ENCODE measurements at regions not wholly inside any gene's neighbourhood (a gene's known extent, or its start where the extent isn't known, plus 50 kb on each side); places are given as distances from the start of the nearest gene placed in this dataset.

DNA sequence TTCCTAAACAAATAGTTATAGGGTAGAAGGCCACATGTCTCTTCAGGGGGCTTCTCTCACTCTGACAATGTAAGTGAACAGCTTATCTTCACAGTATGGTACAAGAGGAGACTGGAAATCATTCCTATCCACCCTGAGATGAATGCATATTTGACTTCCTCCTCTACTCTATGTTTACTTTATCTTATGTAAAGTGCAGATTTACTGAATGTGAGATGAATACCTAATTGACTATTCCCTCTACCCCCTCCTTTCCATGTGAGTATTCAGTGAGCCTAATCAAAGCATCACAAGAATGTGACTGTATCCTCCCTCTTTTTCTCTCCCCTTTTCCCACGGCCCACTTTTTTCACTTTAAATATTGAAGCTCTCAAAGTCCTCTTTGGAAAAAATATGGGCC, 132.5 kb downstream of the BACH1 start:
- ChIA-PET POLR2A (interaction anchor here (0.6 to 0.8 kb wide), 2 partner anchors 51 to 136 kb away, joined by 3 to 6 read pairs; no protein-coding TSS in a partner anchor), SMC1A (ENCODE audit: uncharacterized antibody, unreplicated experiment) (interaction anchor here (0.7 kb wide), 1 partner anchor 418 kb away, joined by 3 read pairs; no protein-coding TSS in a partner anchor), CTCF (no interaction called here), RAD21 (ENCODE audit: unreplicated experiment) (no interaction called here)
- no peak overlapping the region for H3K4me2 ChIP-seq (ENCODE audit: control insufficient read depth, insufficient read depth)
- no peaks in the 10 kb centered on the region for H3K27me3 ChIP-seq (replicated peaks in 1 of 2; ENCODE audit: control insufficient read depth in 2 of 2, insufficient read depth in 2 of 2, low read length in 1 of 2)
- H3K9me3 ChIP-seq (replicated peaks; ENCODE audit: control insufficient read depth, insufficient read depth, low read length), result no peaks in the 10 kb centered on the region
- 100% methylated on average over 1 of the region's 1 CpG for WGBS (ENCODE audit: insufficient coverage, insufficient replicate concordance, low lambda C conversion rate, missing lambda C conversion rate)
- H2AFZ ChIP-seq (ENCODE audit: control insufficient read depth, low read depth, low read length), result no peak overlapping the region
- in situ Hi-C loops (cut with MboI) (no loop called here), intact Hi-C loops (cut with micrococcal nuclease; ENCODE audit: unreplicated experiment) (no loop called here)
- no peaks in the 10 kb centered on the region for H3K36me3 ChIP-seq (ENCODE audit: control insufficient read depth in 2 of 2, insufficient read depth in 2 of 2, low read length in 1 of 2)
- DNase-seq (ENCODE audit: low read depth, low spot score) (no peak), FAIRE-seq (no peak), ATAC-seq (no peak)
- no peaks in the 10 kb centered on the region for H3K4me1 ChIP-seq (ENCODE audit: control insufficient read depth, insufficient read depth, low read length)
- H4K20me1 ChIP-seq (ENCODE audit: control insufficient read depth, insufficient read depth), result no peaks in the 10 kb centered on the region
- no peaks in the 10 kb centered on the region for H3K79me2 ChIP-seq (ENCODE audit: control insufficient read depth, insufficient read depth, low read length)
- H3K27ac ChIP-seq (ENCODE audit: control insufficient read depth, insufficient read depth), result no peak overlapping the region
- no peak overlapping the region for H3K9ac ChIP-seq (ENCODE audit: control insufficient read depth, insufficient read depth, low read length)
- BruUV-seq (replicated peaks), result no TSS peak
- TF ChIP-seq TCF12 (IDR thresholded peaks at IDR 0.05; ENCODE audit: low read depth, low read length) (no peak), CREM (IDR thresholded peaks at IDR 0.05; ENCODE audit: low read depth) (no peak)
- no peak overlapping the region for H3K4me3 ChIP-seq

DNA sequence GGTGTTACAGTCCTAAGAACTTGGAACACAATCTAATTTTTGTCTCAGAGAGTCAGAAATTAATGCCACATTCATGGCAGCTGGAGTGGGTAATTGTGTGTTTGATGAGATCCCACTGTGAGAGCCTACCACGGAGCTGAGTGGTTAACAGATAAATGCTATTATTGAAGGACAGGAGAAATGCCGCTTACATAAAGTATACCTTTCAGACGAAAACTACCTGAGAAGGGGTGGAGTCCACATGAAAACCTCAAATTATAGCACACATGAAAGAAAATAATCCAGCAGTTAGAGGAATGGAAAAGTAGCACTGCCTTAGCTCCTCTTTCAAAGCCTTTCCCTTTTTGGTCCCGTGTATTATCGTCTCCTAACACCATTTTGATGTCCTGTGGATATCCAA, 133.0 kb downstream of the BACH1 start:
- Histone ChIP-seq H4K20me1 (ENCODE audit: control insufficient read depth, insufficient read depth) (no peaks in the 10 kb centered on the region), H3K27ac (ENCODE audit: control insufficient read depth, insufficient read depth) (no peak overlapping the region), H3K9me3 (replicated peaks; ENCODE audit: control insufficient read depth, insufficient read depth, low read length) (no peaks in the 10 kb centered on the region), H3K4me3 (no peak overlapping the region), H3K27me3 (replicated peaks in 1 of 2; ENCODE audit: control insufficient read depth in 2 of 2, insufficient read depth in 2 of 2, low read length in 1 of 2) (no peaks in the 10 kb centered on the region), H3K4me1 (ENCODE audit: control insufficient read depth, insufficient read depth, low read length) (no peaks in the 10 kb centered on the region), H3K9ac (ENCODE audit: control insufficient read depth, insufficient read depth, low read length) (no peak overlapping the region), H3K4me2 (ENCODE audit: control insufficient read depth, insufficient read depth) (no peak overlapping the region), H3K36me3 (ENCODE audit: control insufficient read depth in 2 of 2, insufficient read depth in 2 of 2, low read length in 1 of 2) (no peaks in the 10 kb centered on the region), H3K79me2 (ENCODE audit: control insufficient read depth, insufficient read depth, low read length) (no peaks in the 10 kb centered on the region), H2AFZ (ENCODE audit: control insufficient read depth, low read depth, low read length) (no peak overlapping the region)
- in situ Hi-C loops (cut with MboI), result no loop called here
- intact Hi-C loops (cut with micrococcal nuclease; ENCODE audit: unreplicated experiment), result no loop called here
- no peak for DNase-seq (ENCODE audit: low read depth, low spot score)
- ChIA-PET SMC1A (ENCODE audit: uncharacterized antibody, unreplicated experiment) (interaction anchor here (0.7 kb wide), 1 partner anchor 417 kb away, joined by 3 read pairs; no protein-coding TSS in a partner anchor), CTCF (no interaction called here), RAD21 (ENCODE audit: unreplicated experiment) (no interaction called here), POLR2A (interaction anchor here (0.6 kb wide), 1 partner anchor 136 kb away, joined by 6 read pairs; no protein-coding TSS in a partner anchor)
- WGBS (ENCODE audit: insufficient coverage, insufficient replicate concordance, low lambda C conversion rate, missing lambda C conversion rate), result 92% methylated on average over 5 of the region's 5 CpGs
- BruUV-seq (replicated peaks), result no TSS peak
- ATAC-seq, result no peak
- no peak for FAIRE-seq
- TF ChIP-seq NR2C2 (IDR thresholded peaks at IDR 0.05; ENCODE audit: borderline replicate concordance, control insufficient read depth, insufficient read length, low read depth) (no peak), ASH2L (IDR thresholded peaks at IDR 0.05; ENCODE audit: borderline replicate concordance, low read depth) (no peak), CHD2 (IDR thresholded peaks at IDR 0.05; ENCODE audit: borderline replicate concordance, low read depth, low read length) (no peak), POLR2AphosphoS2 (IDR thresholded peaks at IDR 0.05; ENCODE audit: low read depth, low read length) (no peak), HDAC6 (IDR thresholded peaks at IDR 0.05; ENCODE audit: unreplicated experiment) (no peak), SIX5 (IDR thresholded peaks at IDR 0.05; ENCODE audit: low read depth, low read length, severe bottlenecking) (no peak), TCF3 (IDR thresholded peaks at IDR 0.05; ENCODE audit: borderline replicate concordance, insufficient read depth, low read depth, low read length) (no peak)
- TF ChIP-seq, protein P1, sequence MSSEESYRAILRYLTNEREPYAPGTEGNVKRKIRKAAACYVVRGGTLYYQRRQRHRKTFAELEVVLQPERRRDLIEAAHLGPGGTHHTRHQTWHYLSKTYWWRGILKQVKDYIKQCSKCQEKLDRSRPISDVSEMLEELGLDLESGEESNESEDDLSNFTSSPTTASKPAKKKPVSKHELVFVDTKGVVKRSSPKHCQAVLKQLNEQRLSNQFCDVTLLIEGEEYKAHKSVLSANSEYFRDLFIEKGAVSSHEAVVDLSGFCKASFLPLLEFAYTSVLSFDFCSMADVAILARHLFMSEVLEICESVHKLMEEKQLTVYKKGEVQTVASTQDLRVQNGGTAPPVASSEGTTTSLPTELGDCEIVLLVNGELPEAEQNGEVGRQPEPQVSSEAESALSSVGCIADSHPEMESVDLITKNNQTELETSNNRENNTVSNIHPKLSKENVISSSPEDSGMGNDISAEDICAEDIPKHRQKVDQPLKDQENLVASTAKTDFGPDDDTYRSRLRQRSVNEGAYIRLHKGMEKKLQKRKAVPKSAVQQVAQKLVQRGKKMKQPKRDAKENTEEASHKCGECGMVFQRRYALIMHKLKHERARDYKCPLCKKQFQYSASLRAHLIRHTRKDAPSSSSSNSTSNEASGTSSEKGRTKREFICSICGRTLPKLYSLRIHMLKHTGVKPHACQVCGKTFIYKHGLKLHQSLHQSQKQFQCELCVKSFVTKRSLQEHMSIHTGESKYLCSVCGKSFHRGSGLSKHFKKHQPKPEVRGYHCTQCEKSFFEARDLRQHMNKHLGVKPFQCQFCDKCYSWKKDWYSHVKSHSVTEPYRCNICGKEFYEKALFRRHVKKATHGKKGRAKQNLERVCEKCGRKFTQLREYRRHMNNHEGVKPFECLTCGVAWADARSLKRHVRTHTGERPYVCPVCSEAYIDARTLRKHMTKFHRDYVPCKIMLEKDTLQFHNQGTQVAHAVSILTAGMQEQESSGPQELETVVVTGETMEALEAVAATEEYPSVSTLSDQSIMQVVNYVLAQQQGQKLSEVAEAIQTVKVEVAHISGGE (CRISPR knock-in tag; IDR thresholded peaks at IDR 0.05), result no peak
- TF ChIP-seq, protein P2, sequence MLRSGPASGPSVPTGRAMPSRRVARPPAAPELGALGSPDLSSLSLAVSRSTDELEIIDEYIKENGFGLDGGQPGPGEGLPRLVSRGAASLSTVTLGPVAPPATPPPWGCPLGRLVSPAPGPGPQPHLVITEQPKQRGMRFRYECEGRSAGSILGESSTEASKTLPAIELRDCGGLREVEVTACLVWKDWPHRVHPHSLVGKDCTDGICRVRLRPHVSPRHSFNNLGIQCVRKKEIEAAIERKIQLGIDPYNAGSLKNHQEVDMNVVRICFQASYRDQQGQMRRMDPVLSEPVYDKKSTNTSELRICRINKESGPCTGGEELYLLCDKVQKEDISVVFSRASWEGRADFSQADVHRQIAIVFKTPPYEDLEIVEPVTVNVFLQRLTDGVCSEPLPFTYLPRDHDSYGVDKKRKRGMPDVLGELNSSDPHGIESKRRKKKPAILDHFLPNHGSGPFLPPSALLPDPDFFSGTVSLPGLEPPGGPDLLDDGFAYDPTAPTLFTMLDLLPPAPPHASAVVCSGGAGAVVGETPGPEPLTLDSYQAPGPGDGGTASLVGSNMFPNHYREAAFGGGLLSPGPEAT (IDR thresholded peaks at IDR 0.05; ENCODE audit: low read depth), result no peak
- TF ChIP-seq, protein P3, sequence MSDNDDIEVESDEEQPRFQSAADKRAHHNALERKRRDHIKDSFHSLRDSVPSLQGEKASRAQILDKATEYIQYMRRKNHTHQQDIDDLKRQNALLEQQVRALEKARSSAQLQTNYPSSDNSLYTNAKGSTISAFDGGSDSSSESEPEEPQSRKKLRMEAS (IDR thresholded peaks at IDR 0.05; ENCODE audit: low read depth, low read length), result no peak
